Prostate gland (tissue), 2 donors: ENCODE measurements at regions not wholly inside any gene's neighbourhood (a gene's known extent, or its start where the extent isn't known, plus 50 kb on each side); places are given as distances from the start of the nearest gene placed in this dataset.

Source experiments
- DNase-seq: peaks from one replicate; pipeline ENCODE4 v3.0.0-alpha.2; 2019; ENCODE audit warnings: low spot score
- H3K27ac ChIP-seq, 2 donors: fragments of 200-600 bp; sonication (generic); 2 replicates each; pipeline ENCODE4 v1.5.1; 2017 to 2019
- H3K27me3 ChIP-seq: fragments of 200-600 bp; sonication (generic); replicated peaks from 2 replicates; pipeline ENCODE4 v1.5.1; 2019; ENCODE audit not compliant: insufficient read depth
- H3K36me3 ChIP-seq, 2 donors: fragments of 200-600 bp; sonication (generic); 1 replicate in 1 of 2; 2 replicates in 1 of 2; pipeline versions ENCODE4 v1.5.1 to v1.8.1; 2017 to 2019
- H3K4me1 ChIP-seq: fragments of 200-600 bp; sonication (generic); replicated peaks from 2 replicates; pipeline ENCODE4 v1.5.1; 2019
- H3K4me3 ChIP-seq, 2 donors: fragments of 200-600 bp; sonication (generic); 2 replicates each; pipeline ENCODE4 v1.5.1; 2017 to 2019
- H3K9me3 ChIP-seq: fragments of 200-600 bp; sonication (generic); 2 replicates; pipeline ENCODE4 v1.5.1; 2017
- CTCF ChIP-seq, 4 experiments: fragments of 200-600 bp in 2 of 4; fragments of 450-650 bp in 2 of 4; sonication (generic) in 2 of 4; IDR thresholded peaks; 1 replicate in 3 of 4; 2 replicates in 1 of 4; pipeline ENCODE4 v1.5.1; 2016 to 2019; ENCODE audit warnings: antibody characterized with exemption in 4 of 4, mild to moderate bottlenecking in 2 of 4, moderate library complexity in 2 of 4
- POLR2A ChIP-seq: fragments of 450-650 bp; IDR thresholded peaks from one replicate; pipeline ENCODE4 v1.6.1; 2016; ENCODE audit warnings: antibody characterized with exemption, mild to moderate bottlenecking
- POLR2AphosphoS5 ChIP-seq: sonication (generic); formaldehyde crosslinking; IDR thresholded peaks from one replicate; pipeline ENCODE4 v1.6.1; 2017; ENCODE audit warnings: antibody characterized with exemption
- WGBS: methylation state at CpG from one replicate; pipeline ENCODE4 v1.1.5; 2018; 5-methylcytosine and 5-hydroxymethylcytosine counted together
- intact Hi-C: fragments of 100-400 bp; cut with DNase I; formaldehyde crosslinking; loops from one replicate; pipeline ENCODE4 v1.14.2; 2022

GRCh38 chr11:29135504-29135903, 881.3 kb downstream of the KCNA4 start:
- Histone ChIP-seq H3K27me3 (no peaks in the 10 kb centered on the region), H3K4me3 (no peak overlapping the region), H3K4me1 (no peaks in the 10 kb centered on the region), H3K9me3 (no peaks in the 10 kb centered on the region), H3K27ac (no peak overlapping the region), H3K36me3 (no peaks in the 10 kb centered on the region)
- TF ChIP-seq CTCF (IDR thresholded peaks at IDR 0.05) (no peak), POLR2A (no peak), POLR2AphosphoS5 (no peak)
- intact Hi-C loops = no loop called here
- DNase-seq = no peak
- 29% methylated on average over 1 of the region's 1 CpG for WGBS

DNA sequence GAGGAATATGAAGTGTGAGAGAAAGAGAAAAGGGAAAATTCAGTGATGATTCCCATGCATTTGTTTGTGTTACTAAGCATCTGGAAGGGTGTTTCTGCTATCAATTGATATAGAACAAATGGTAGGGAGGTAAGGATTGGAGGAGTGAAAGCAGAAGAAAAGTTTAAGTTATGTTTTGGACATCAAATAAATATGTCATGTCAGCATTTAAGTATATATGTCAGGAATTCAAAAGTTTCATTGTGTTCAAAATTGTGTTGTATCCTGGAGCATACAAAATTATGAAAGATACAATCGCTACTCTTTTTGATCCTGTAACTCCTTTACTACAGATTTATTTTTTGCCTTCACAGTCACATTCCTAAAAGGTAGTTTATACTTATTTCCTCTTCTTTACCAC, 885.8 kb downstream of the KCNA4 start:
- no peak for DNase-seq
- Histone ChIP-seq H3K27me3 (no peaks in the 10 kb centered on the region), H3K36me3 (no peaks in the 10 kb centered on the region), H3K4me3 (no peak overlapping the region), H3K9me3 (no peaks in the 10 kb centered on the region), H3K4me1 (no peaks in the 10 kb centered on the region), H3K27ac (no peak overlapping the region)
- WGBS = 94% methylated on average over 1 of the region's 1 CpG
- TF ChIP-seq POLR2A (no peak), CTCF (IDR thresholded peaks at IDR 0.05) (no peak), POLR2AphosphoS5 (no peak)
- intact Hi-C loops = no loop called here

DNA sequence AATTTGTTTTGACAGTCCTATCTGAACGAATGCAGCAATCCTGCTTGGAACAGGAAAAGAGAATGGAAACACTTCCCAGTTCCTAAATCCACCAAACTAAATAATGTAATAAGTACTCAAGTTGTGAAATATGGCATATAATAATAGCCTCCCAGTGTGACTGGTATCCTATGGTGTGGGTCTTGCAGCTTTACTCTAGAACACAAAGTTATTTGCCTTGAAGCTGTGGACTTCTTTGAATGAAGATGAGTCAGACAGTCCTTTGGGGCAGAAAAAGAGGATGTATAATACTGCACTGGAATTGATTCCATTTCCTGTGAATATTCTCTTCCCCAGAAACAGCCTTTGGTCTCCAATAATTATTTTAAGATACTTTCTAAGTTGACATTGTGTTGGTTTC, 887.0 kb downstream of the KCNA4 start:
- no peak for DNase-seq
- Histone ChIP-seq H3K9me3 (no peaks in the 10 kb centered on the region), H3K27me3 (no peaks in the 10 kb centered on the region), H3K4me1 (no peaks in the 10 kb centered on the region), H3K27ac (no peak overlapping the region), H3K4me3 (no peak overlapping the region), H3K36me3 (no peaks in the 10 kb centered on the region)
- WGBS = 45% methylated on average over 1 of the region's 1 CpG
- no peak for TF ChIP-seq POLR2AphosphoS5
- no peak for TF ChIP-seq POLR2A
- no peak for TF ChIP-seq CTCF (IDR thresholded peaks at IDR 0.05)
- intact Hi-C loops = no loop called here

DNA sequence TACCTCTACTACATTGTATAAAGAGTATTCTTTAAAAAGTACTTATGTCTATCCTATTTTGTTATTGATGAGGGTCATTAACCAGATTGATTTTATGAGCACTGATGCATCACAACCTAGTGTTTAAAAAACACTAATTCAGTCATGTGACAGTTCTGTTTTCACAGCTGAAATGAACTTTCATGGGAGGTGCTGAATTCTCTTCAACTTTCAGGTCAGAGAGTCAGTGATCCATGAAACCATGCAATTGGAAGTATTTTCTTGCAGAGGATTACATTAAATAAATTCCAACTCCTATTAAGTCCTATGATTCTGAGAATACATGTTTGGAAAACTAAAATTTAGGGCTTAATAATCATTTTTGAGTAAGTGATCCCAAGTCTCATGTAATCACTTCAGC, 889.4 kb downstream of the KCNA4 start:
- Histone ChIP-seq H3K27ac (no peak overlapping the region), H3K36me3 (no peaks in the 10 kb centered on the region), H3K27me3 (no peaks in the 10 kb centered on the region), H3K4me3 (no peak overlapping the region), H3K4me1 (no peaks in the 10 kb centered on the region), H3K9me3 (no peaks in the 10 kb centered on the region)
- DNase-seq = no peak
- intact Hi-C loops = no loop called here
- TF ChIP-seq POLR2AphosphoS5 (no peak), CTCF (IDR thresholded peaks at IDR 0.05) (no peak), POLR2A (no peak)

GRCh38 chr11:29125606-29126005, 891.2 kb downstream of the KCNA4 start:
- TF ChIP-seq POLR2A = no peak
- TF ChIP-seq CTCF (IDR thresholded peaks at IDR 0.05) = no peak
- no peak for TF ChIP-seq POLR2AphosphoS5
- Histone ChIP-seq H3K27me3 (no peaks in the 10 kb centered on the region), H3K4me1 (no peaks in the 10 kb centered on the region), H3K9me3 (no peaks in the 10 kb centered on the region), H3K27ac (no peak overlapping the region), H3K36me3 (no peaks in the 10 kb centered on the region), H3K4me3 (no peak overlapping the region)
- intact Hi-C loops = no loop called here
- DNase-seq = no peak
